ENCODE measurements at regions not wholly inside any gene's neighbourhood (a gene's known extent, or its start where the extent isn't known, plus 50 kb on each side); places are given as distances from the start of the nearest gene placed in this dataset.

GRCh38 chr16:85430523-85431421, 182.3 kb upstream of the GSE1 start:
- H3K27me3 ChIP-seq, result no peaks in the 10 kb centered on the region
- H3K27ac ChIP-seq, result no peak overlapping the region
- H3K9me3 ChIP-seq (ENCODE audit: low read depth), result no peaks in the 10 kb centered on the region
- H3K9me2 ChIP-seq (replicated peaks; ENCODE audit: insufficient read depth), result no peaks in the 10 kb centered on the region
- TF ChIP-seq EZH2 (IDR thresholded peaks at IDR 0.05; ENCODE audit: borderline replicate concordance), result no peak
- TF ChIP-seq, protein P1, sequence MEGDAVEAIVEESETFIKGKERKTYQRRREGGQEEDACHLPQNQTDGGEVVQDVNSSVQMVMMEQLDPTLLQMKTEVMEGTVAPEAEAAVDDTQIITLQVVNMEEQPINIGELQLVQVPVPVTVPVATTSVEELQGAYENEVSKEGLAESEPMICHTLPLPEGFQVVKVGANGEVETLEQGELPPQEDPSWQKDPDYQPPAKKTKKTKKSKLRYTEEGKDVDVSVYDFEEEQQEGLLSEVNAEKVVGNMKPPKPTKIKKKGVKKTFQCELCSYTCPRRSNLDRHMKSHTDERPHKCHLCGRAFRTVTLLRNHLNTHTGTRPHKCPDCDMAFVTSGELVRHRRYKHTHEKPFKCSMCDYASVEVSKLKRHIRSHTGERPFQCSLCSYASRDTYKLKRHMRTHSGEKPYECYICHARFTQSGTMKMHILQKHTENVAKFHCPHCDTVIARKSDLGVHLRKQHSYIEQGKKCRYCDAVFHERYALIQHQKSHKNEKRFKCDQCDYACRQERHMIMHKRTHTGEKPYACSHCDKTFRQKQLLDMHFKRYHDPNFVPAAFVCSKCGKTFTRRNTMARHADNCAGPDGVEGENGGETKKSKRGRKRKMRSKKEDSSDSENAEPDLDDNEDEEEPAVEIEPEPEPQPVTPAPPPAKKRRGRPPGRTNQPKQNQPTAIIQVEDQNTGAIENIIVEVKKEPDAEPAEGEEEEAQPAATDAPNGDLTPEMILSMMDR (IDR thresholded peaks at IDR 0.05; ENCODE audit: poor library complexity), result no peak
- no peak overlapping the region for H3K4me2 ChIP-seq
- no peak overlapping the region for H3K4me3 ChIP-seq
- DNase-seq (ENCODE audit: low spot score), result no peak
- no peak overlapping the region for H2AFZ ChIP-seq
- no peaks in the 10 kb centered on the region for H3K36me3 ChIP-seq (replicated peaks; ENCODE audit: insufficient read depth, low read depth)
- no peaks in the 10 kb centered on the region for H3K79me2 ChIP-seq
- H3K4me1 ChIP-seq (ENCODE audit: insufficient read depth), result no peaks in the 10 kb centered on the region
- 86% methylated on average over 36 of the region's 37 CpGs for WGBS (ENCODE audit: low lambda C conversion rate, missing lambda C conversion rate)
- no peaks in the 10 kb centered on the region for H4K20me1 ChIP-seq (ENCODE audit: insufficient read depth, poor library complexity, severe bottlenecking)

DNA sequence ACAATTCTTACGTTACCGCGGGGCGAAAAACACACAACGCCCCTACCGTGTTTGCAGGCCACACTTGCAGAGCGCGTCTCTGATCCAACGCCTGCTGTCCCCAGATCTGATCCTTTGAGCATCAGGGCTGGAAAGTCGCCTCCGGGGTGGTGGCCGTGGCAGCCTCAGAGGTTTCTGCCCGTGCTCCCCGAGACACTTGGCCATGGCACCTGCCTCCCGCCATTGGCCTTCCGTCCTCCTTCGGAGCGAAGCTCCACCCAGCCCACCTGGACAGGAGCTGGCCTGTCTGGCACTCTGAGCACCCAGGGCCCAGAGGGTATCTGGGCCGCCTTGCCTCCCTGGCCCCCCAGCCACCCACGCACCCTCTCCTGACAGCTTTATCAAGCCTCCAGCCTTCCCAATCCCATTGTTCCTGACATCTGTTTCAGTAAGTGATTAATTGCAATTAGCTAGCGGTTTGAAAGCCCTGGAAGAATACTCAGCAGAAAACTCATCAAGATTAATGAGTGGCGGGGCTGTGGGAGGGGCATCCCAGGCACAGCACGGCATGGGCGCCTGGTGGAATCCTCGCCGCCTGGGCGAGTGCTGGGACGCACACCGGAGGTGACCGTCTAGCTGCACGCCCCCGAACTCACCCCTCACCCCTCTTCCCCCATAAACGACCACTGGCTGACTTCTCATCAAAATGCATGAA, 181.5 kb upstream of the GSE1 start:
- H3K9me3 ChIP-seq (ENCODE audit: low read depth), result no peaks in the 10 kb centered on the region
- H3K36me3 ChIP-seq (replicated peaks; ENCODE audit: insufficient read depth, low read depth), result no peaks in the 10 kb centered on the region
- no peaks in the 10 kb centered on the region for H4K20me1 ChIP-seq (ENCODE audit: insufficient read depth, poor library complexity, severe bottlenecking)
- H3K27me3 ChIP-seq, result no peaks in the 10 kb centered on the region
- no peaks in the 10 kb centered on the region for H3K79me2 ChIP-seq
- no peak overlapping the region for H2AFZ ChIP-seq
- no peak overlapping the region for H3K4me2 ChIP-seq
- no peak for DNase-seq (ENCODE audit: low spot score)
- peaks cover 8% of the 10 kb centered on the region for H3K4me1 ChIP-seq (ENCODE audit: insufficient read depth)
- no peak overlapping the region for H3K4me3 ChIP-seq
- 90% methylated on average over 33 of the region's 33 CpGs for WGBS (ENCODE audit: low lambda C conversion rate, missing lambda C conversion rate)
- H3K9me2 ChIP-seq (replicated peaks; ENCODE audit: insufficient read depth), result no peaks in the 10 kb centered on the region
- no peak overlapping the region for H3K27ac ChIP-seq
- TF ChIP-seq EZH2phosphoT487 (IDR thresholded peaks at IDR 0.05; ENCODE audit: low read depth, severe bottlenecking, unreplicated experiment), result no peak
- TF ChIP-seq EZH2 (IDR thresholded peaks at IDR 0.05; ENCODE audit: borderline replicate concordance), result no peak
- TF ChIP-seq, protein P1 (IDR thresholded peaks at IDR 0.05; ENCODE audit: poor library complexity), result no peak

- no peaks in the 10 kb centered on the region for H3K79me2 ChIP-seq
- no peak for DNase-seq (ENCODE audit: low spot score)
- peaks cover 18% of the 10 kb centered on the region for H3K4me1 ChIP-seq (ENCODE audit: insufficient read depth)
- no peaks in the 10 kb centered on the region for H3K9me2 ChIP-seq (replicated peaks; ENCODE audit: insufficient read depth)
- no peaks in the 10 kb centered on the region for H3K36me3 ChIP-seq (replicated peaks; ENCODE audit: insufficient read depth, low read depth)
- H3K4me3 ChIP-seq, result no peak overlapping the region
- no peaks in the 10 kb centered on the region for H4K20me1 ChIP-seq (ENCODE audit: insufficient read depth, poor library complexity, severe bottlenecking)
- 90% methylated on average over 6 of the region's 6 CpGs for WGBS (ENCODE audit: low lambda C conversion rate, missing lambda C conversion rate)
- no peaks in the 10 kb centered on the region for H3K27me3 ChIP-seq
- H3K9me3 ChIP-seq (ENCODE audit: low read depth), result no peaks in the 10 kb centered on the region
- no peak overlapping the region for H3K4me2 ChIP-seq
- H3K27ac ChIP-seq, result no peak overlapping the region
- TF ChIP-seq EZH2phosphoT487 (IDR thresholded peaks at IDR 0.05; ENCODE audit: low read depth, severe bottlenecking, unreplicated experiment) (no peak), EZH2 (IDR thresholded peaks at IDR 0.05; ENCODE audit: borderline replicate concordance) (no peak)
- TF ChIP-seq, protein P1 (IDR thresholded peaks at IDR 0.05; ENCODE audit: poor library complexity), result no peak
- H2AFZ ChIP-seq, result no peak overlapping the region
Observed at GRCh38 chr16:85432606-85433005, 180.5 kb upstream of the GSE1 start.

Data from hepatocyte (in vitro differentiated cells).